ENCODE measurements at regions not wholly inside any gene's neighbourhood (a gene's known extent, or its start where the extent isn't known, plus 50 kb on each side); places are given as distances from the start of the nearest gene placed in this dataset.
A peak's percentile ranks its signal among the peaks of the same experiment; 100 is the strongest.

DNA sequence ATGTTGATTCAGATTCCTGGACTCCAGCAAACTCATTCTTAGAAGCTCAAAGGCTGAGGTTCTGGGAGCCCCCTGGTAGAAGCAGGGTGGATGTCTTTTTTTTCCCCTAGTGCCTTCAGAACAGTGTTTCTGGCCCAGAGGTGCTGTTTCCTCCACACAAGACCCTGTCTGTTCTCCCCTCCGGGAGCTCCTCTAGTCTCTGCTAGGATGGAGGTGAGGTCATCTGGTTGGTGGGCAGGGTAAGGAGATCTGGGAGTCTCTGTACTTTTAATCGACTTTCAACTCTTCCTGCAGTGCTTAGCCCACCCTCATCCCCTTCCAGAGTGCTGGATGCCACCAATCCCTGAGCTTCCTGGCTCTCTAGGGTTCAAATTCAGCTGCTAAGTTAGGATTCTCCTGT is 192.0 kb downstream of the SH3BP4 start:
- in situ Hi-C loops (cut with MboI; ENCODE audit: low pct_unique_long_range_greater_than_20kb in 2 of 9, low sequenced_read_pairs in 9 of 9, unreplicated experiment in 9 of 9): loop anchor here in 7 of 9 experiments (10.0 to 25.0 kb wide), 4 partner anchors 344 to 594 kb away; partner anchors contain the start of gene AGAP1 (in 1 of the 7)
- ATAC-seq (replicated peaks in 6 of 8): no peak
- Histone ChIP-seq H3K27ac (no peak overlapping the region), H3K4me1 (replicated peaks in 1 of 2) (peaks cover 0 to under 1% of the 10 kb centered on the region in 2 donors), H3K4me3 (no peak overlapping the region)
- WGBS, 10 experiments: 50 to 83% (median 80%) methylated on average over 1 of the region's 2 CpGs; no CpG with 5 or more reads in 7 of the 10 experiments

DNA sequence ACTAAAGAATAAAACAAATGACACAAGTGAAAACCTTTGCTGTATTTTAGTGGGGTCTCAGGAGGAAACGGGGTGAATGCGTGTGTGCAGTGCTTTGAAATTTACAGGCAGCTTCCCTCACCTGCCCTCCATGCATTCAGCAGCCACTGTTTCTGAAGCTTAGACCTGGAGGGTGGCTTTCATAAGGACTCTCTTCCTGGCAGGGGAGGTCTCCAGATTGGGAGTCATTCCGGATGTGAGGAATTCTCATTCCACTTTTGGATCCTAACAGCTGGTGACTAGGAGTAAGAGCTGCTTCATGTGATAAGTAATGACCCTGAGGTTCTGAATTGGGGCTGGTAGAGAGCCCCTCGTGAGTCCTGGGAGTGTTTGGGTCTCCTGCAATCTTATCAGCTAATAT is 192.5 kb downstream of the SH3BP4 start:
- in situ Hi-C loops (cut with MboI; ENCODE audit: low pct_unique_long_range_greater_than_20kb in 2 of 9, low sequenced_read_pairs in 9 of 9, unreplicated experiment in 9 of 9): loop anchor here in 7 of 9 experiments (10.0 to 25.0 kb wide), 4 partner anchors 343 to 593 kb away; partner anchors contain the start of gene AGAP1 (in 1 of the 7)
- 60 to 100% (median 83%) methylated on average over 1 to 3 of the region's 4 CpGs; no CpG with 5 or more reads in 1 of the 10 experiments for WGBS, 10 experiments
- ATAC-seq (replicated peaks in 6 of 8): no peak
- no peak overlapping the region for H3K4me3 ChIP-seq
- no peak overlapping the region for H3K27ac ChIP-seq
- peaks cover 0 to 4% of the 10 kb centered on the region in 2 donors for H3K4me1 ChIP-seq (replicated peaks in 1 of 2)

DNA sequence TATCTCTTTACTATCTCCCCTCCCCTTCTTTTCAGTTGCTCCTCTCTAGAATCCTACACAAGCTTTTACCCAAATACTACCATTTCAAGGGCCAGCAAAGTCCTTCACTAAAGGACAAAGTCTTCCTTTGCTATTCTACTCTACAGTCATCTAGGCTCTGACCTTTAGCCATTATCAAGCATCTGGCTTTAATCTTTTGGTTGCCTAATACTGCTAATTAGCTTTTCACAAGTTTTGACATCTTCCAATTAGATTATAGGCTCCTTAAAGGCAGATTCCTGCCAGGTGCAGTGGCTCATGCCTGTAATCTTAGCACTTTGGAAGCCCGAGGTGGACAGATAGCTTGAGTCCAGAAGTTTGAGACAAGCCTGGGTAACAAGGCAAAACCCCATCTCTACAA is 194.4 kb downstream of the SH3BP4 start:
- ATAC-seq (replicated peaks in 6 of 8): no peak
- in situ Hi-C loops (cut with MboI; ENCODE audit: low pct_unique_long_range_greater_than_20kb in 2 of 9, low sequenced_read_pairs in 9 of 9, unreplicated experiment in 9 of 9): loop anchor here in 7 of 9 experiments (10.0 to 25.0 kb wide), 4 partner anchors 341 to 591 kb away; partner anchors contain the start of gene AGAP1 (in 1 of the 7)
- H3K27ac ChIP-seq: no peak overlapping the region

DNA sequence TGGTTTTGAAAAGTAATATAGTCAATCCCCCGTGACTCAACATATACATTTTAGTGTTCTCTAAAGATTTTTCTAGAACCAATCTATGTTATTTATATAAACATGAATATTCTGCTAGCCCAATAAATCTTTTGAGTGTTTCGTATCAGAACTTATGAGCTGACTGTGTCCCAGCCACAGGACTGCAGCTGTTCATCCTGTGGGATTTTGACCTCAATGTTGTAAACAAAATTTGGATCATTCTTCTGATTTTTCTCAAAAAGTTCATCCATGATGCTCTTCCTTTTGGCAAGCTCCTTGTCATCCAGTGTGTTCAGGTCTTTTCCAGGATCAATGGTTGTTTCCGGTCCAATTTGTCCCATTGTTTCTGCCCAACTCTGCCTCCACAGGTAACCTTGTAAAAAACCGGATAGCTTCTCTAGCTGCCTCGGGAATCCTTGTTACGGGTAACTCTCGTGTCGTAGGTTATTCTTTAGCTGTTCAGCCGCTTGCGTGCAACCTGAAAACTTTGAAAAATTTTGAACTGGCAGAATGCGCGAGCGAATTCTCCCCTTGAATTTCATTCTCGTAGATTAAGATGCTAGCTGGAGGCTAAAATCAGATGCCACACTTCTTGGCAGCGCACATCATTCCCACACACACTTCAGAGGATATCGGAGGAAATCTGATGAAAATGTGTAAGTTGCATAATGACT is 195.2 kb downstream of the SH3BP4 start:
- 69 to 94% (median 90%) methylated on average over 1 to 15 of the region's 16 CpGs for WGBS, 10 experiments
- H3K4me1 ChIP-seq (replicated peaks in 1 of 2): peaks cover 0 to 10% of the 10 kb centered on the region in 2 donors
- in situ Hi-C loops (cut with MboI; ENCODE audit: low pct_unique_long_range_greater_than_20kb in 2 of 9, low sequenced_read_pairs in 9 of 9, unreplicated experiment in 9 of 9): loop anchor here in 7 of 9 experiments (10.0 to 25.0 kb wide), 4 partner anchors 340 to 590 kb away; partner anchors contain the start of gene AGAP1 (in 1 of the 7)
- no peak for ATAC-seq (replicated peaks in 6 of 8)
- no peak overlapping the region for H3K4me3 ChIP-seq
- no peak overlapping the region for H3K27ac ChIP-seq

More for the DNA sequence above, 194.4 kb downstream of the SH3BP4 start:
- peaks cover 0 to 10% of the 10 kb centered on the region in 2 donors for H3K4me1 ChIP-seq (replicated peaks in 1 of 2)
- no peak overlapping the region for H3K4me3 ChIP-seq
- WGBS, 10 experiments: 29 to 100% (median 89%) methylated on average over 1 of the region's 1 CpG; no CpG with 5 or more reads in 5 of the 10 experiments

DNA sequence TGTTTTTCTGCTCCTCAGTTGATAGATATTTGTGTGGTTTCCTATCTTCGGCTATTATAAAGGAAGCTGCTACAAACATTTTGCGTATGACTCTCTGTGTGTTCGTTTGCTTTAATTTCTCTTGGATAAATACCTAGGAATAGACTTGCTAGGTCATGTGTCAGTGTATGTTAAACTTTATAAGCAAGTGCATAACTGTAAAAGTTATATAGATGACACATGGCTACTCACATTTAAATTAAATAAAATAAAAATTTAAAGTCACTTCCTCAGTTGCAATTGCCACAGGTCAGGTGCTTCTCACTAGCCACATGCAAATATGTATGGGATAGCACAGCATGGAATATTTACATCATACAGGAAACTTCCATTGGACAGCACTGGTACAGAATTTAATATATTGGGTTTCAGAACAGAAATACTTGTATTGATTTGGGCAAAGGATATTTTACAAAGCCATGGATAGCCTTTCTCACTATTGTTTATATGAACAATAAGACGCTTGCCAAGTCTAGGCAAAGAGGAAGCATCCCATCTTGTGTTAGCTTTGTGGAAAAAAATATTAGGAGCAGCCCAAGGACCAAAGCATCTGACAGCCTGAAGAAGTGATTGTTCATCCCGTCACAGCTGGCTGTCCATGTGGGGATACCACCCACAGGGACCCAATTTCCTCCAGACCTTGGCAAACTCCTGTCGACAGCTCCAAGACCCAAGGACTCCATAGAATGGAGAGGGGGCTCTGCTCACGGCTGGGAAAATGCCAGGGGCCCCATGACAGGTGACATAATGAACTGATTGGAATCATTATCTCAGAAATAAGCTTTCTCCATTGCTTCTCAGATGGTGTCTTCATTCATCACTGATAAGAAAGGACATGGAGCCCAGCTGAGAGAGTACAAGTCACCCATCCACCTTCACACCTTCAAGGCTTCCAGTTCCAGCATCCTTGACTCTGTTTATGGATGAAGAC is 196.7 kb downstream of the SH3BP4 start:
- peaks cover 0 to 10% of the 10 kb centered on the region in 2 donors for H3K4me1 ChIP-seq (replicated peaks in 1 of 2)
- in situ Hi-C loops (cut with MboI; ENCODE audit: low pct_unique_long_range_greater_than_20kb in 2 of 9, low sequenced_read_pairs in 9 of 9, unreplicated experiment in 9 of 9): loop anchor here in 7 of 9 experiments (10.0 to 25.0 kb wide), 4 partner anchors 339 to 589 kb away; partner anchors contain the start of gene AGAP1 (in 1 of the 7)
- ATAC-seq (replicated peaks in 6 of 8): no peak
- H3K27ac ChIP-seq: no peak overlapping the region
- 55 to 100% (median 89%) methylated on average over 2 to 5 of the region's 7 CpGs for WGBS, 10 experiments
- no peak overlapping the region for H3K4me3 ChIP-seq

DNA sequence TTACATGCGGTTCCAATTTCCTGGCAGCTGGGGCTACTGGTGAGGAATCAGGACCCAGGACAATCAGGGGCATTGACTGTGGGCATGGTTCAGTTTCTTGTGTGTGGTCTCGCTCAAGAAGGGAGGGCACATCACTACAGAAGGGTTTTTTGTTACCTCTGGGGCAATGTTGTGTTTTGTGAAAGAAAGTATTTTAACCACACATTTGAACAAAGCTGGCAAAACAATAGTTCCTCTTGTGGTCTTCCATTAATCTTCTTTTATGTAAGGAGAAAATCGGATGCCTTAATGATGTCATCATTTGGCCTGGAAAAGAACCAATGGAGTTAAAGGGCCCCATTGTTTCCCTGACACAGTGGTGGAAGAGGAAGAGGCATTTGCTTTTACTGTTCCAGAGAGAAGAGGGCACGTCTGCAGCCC is 197.4 kb downstream of the SH3BP4 start:
- in situ Hi-C loops (cut with MboI; ENCODE audit: low pct_unique_long_range_greater_than_20kb in 2 of 9, low sequenced_read_pairs in 9 of 9, unreplicated experiment in 9 of 9): loop anchor here in 7 of 9 experiments (10.0 to 25.0 kb wide), 4 partner anchors 338 to 588 kb away; partner anchors contain the start of gene AGAP1 (in 1 of the 7)
- ATAC-seq (replicated peaks in 6 of 8): peak in 5 of 8 experiments; percentile 66 to 93 (median 76)
- Histone ChIP-seq H3K4me1 (replicated peaks in 1 of 2) (peaks cover 0 to 10% of the 10 kb centered on the region in 2 donors), H3K27ac (no peak overlapping the region), H3K4me3 (no peak overlapping the region)
- WGBS, 10 experiments: 0 to 80% (median 33%) methylated on average over 1 to 4 of the region's 4 CpGs; no CpG with 5 or more reads in 2 of the 10 experiments

DNA sequence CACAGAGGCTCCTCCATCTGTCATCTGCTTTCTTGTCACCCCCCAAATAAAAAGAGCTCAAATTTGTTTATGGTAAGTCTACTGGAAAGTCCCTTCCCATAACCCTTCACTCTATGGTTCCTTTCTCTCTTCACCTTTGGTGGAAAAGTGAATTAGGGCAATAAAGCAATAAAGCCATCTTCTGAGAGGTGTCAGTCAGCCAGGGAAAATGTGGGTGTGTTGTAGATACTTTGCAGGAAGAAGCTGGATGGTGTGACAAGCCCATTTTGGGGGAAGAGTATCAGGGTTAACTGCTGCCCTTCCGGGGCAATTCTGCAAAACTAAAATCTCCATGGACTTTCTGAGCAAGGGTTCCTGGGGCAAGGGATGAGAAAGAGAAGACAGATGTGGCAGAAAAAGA is 197.9 kb downstream of the SH3BP4 start:
- Histone ChIP-seq H3K4me3 (no peak overlapping the region), H3K27ac (no peak overlapping the region), H3K4me1 (replicated peaks in 1 of 2) (peaks cover 0 to 10% of the 10 kb centered on the region in 2 donors)
- no peak for ATAC-seq (replicated peaks in 6 of 8)
- 80 to 100% (median 92%) methylated on average over 1 of the region's 1 CpG; no CpG with 5 or more reads in 6 of the 10 experiments for WGBS, 10 experiments
- in situ Hi-C loops (cut with MboI; ENCODE audit: low pct_unique_long_range_greater_than_20kb in 2 of 9, low sequenced_read_pairs in 9 of 9, unreplicated experiment in 9 of 9): loop anchor here in 7 of 9 experiments (10.0 to 25.0 kb wide), 4 partner anchors 338 to 588 kb away; partner anchors contain the start of gene AGAP1 (in 1 of the 7)

DNA sequence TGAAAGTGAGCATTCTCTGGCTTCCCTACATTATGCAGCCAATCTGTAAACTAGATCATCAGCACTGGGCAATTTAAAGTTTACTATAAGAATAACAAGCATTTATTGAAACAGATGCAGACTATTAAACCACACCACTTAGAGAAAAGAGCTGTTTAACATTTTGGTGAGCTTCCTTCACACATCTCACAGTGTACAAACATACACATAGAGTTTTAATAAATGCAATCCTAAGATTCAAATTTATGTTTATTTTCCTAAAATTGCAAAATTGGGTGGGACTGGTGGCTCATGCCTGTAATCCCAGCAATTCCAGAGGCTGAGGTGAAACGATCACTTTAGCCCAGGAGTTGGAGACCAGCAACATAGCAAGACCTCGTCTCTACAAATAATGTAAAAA is 199.3 kb downstream of the SH3BP4 start:
- in situ Hi-C loops (cut with MboI; ENCODE audit: low pct_unique_long_range_greater_than_20kb in 2 of 9, low sequenced_read_pairs in 9 of 9, unreplicated experiment in 9 of 9): loop anchor here in 1 of 9 experiments (25.0 kb wide), 1 partner anchor 586 kb away; no protein-coding TSS in a partner anchor
- Histone ChIP-seq H3K27ac (no peak overlapping the region), H3K4me1 (replicated peaks in 1 of 2) (peaks cover 0 to 10% of the 10 kb centered on the region in 2 donors), H3K4me3 (no peak overlapping the region)
- WGBS, 10 experiments: 20 to 100% (median 97%) methylated on average over 1 to 2 of the region's 2 CpGs; no CpG with 5 or more reads in 2 of the 10 experiments
- peak in 3 of 8 experiments; percentile 39 to 75 (median 52) for ATAC-seq (replicated peaks in 6 of 8)

DNA sequence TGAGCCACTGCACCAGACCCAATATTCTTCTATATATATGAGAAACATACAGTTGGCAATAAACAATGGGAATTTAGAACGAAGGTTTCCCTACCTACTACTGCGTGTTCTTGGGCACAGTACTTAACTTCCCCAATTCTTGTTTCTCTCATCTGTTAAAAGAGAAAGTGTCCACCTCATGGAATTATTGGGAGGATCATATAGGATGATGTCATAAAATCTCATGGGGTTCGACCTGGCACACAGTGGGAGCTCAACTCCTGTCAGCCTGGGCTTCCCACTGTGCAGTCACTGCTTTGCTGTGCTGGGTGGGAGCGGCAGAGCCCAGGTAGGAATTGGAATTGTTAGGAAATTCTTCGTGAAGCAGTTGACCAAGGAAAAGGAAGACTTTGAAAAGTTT is 203.3 kb downstream of the SH3BP4 start:
- Histone ChIP-seq H3K27ac (no peak overlapping the region), H3K4me3 (no peak overlapping the region), H3K4me1 (replicated peaks in 1 of 2) (no peaks in the 10 kb centered on the region)
- WGBS, 10 experiments: 0 to 91% (median 74%) methylated on average over 1 to 5 of the region's 5 CpGs; no CpG with 5 or more reads in 2 of the 10 experiments
- no peak for ATAC-seq (replicated peaks in 6 of 8)
- in situ Hi-C loops (cut with MboI; ENCODE audit: low pct_unique_long_range_greater_than_20kb in 2 of 9, low sequenced_read_pairs in 9 of 9, unreplicated experiment in 9 of 9): loop anchor here in 1 of 9 experiments (25.0 kb wide), 1 partner anchor 582 kb away; no protein-coding TSS in a partner anchor

DNA sequence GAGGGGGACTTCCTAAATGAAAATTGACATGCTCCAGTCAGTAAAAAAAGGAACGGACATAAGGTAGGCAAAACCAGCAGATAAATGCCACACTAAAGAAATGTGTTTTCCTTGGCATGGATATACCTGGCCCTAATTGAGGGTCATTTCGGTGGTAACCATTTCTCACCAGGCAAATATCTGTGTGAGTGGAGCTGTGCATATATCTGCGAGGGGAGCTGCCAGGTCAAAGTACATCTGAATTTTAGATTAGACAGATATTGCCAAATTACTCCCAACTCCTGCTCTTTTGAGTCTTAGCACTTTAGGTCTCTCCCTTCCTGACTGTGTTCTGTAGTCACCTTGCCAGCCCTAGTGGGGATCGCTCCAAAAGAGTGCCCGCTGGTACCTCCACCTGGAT is 204.2 kb downstream of the SH3BP4 start:
- Histone ChIP-seq H3K27ac (no peak overlapping the region), H3K4me3 (no peak overlapping the region), H3K4me1 (replicated peaks in 1 of 2) (no peaks in the 10 kb centered on the region)
- ATAC-seq (replicated peaks in 6 of 8): no peak
- 39 to 100% (median 100%) methylated on average over 1 to 5 of the region's 5 CpGs; no CpG with 5 or more reads in 3 of the 10 experiments for WGBS, 10 experiments
- in situ Hi-C loops (cut with MboI; ENCODE audit: low pct_unique_long_range_greater_than_20kb in 2 of 9, low sequenced_read_pairs in 9 of 9, unreplicated experiment in 9 of 9): loop anchor here in 1 of 9 experiments (25.0 kb wide), 1 partner anchor 581 kb away; no protein-coding TSS in a partner anchor

DNA sequence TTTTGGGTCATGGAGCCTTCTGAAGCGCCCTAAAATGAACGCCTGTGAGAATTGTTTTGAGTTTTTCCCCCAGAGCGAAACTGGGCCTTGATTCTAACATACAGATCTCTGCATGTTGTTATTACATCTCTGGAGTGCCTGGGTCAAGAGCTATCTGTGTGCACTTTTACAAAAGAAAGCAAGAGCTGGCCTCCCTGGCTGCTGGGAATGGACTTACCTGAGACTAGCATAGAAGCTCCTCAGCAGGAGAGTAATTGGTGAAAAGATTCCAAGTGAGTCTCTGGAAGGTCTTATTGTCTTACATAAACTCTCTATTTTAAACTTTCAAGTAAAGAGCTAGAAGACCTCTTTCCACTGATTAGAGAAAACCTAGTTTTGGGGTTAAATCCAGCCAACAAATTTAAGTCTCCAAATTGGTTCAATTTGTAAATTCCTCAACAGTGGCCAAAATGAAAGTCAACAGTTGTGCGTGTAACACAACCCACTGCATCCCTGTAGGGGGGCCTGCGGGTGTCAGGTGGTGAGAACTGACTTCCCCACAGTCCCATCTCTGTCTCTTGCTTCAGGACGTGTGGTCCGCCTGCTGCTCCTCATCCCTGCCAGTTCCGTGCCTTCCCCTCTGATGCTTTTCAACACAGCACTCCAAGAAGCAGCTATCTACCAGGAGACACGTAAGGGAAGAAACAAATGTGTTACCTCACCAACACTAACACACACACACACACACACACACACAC is 206.1 kb downstream of the SH3BP4 start:
- Histone ChIP-seq H3K4me3 (no peak overlapping the region), H3K4me1 (replicated peaks in 1 of 2) (no peaks in the 10 kb centered on the region), H3K27ac (no peak overlapping the region)
- WGBS, 10 experiments: 20 to 95% (median 77%) methylated on average over 1 to 5 of the region's 9 CpGs; no CpG with 5 or more reads in 2 of the 10 experiments
- ATAC-seq (replicated peaks in 6 of 8): no peak
- in situ Hi-C loops (cut with MboI; ENCODE audit: low pct_unique_long_range_greater_than_20kb in 2 of 9, low sequenced_read_pairs in 9 of 9, unreplicated experiment in 9 of 9): loop anchor here in 1 of 9 experiments (25.0 kb wide), 1 partner anchor 579 kb away; no protein-coding TSS in a partner anchor

Measured in motor neuron (in vitro differentiated cells).